Heart left ventricle (tissue), 16 donors: ENCODE measurements at regions not wholly inside any gene's neighbourhood (a gene's known extent, or its start where the extent isn't known, plus 50 kb on each side); places are given as distances from the start of the nearest gene placed in this dataset.
A peak's percentile ranks its signal among the peaks of the same experiment; 100 is the strongest.

Experiments
- ATAC-seq, 4 donors: fragments of 200-7000 bp; cut with Tn5 transposase; one replicate each; pipeline ENCODE4 v1.9.1; 2020 to 2022; ENCODE audit warnings: moderate library complexity in 4 of 4, mild to moderate bottlenecking in 3 of 4, moderate number of reproducible peaks in 1 of 4
- DNase-seq, 5 donors: peaks; one replicate each; pipeline ENCODE4 v3.0.0-alpha.2; 2020
- H3K27ac ChIP-seq, 12 donors: fragments of 200-600 bp; sonication (generic) in 4 of 12; one replicate each; pipeline versions ENCODE4 v1.5.0 to v1.8.0; 2016 to 2022; ENCODE audit warnings: mild to moderate bottlenecking in 2 of 12
- H3K27me3 ChIP-seq, 9 donors: fragments of 200-600 bp; sonication (generic) in 2 of 9; one replicate each; pipeline versions ENCODE4 v1.5.1 to v1.8.0; 2016 to 2022; ENCODE audit warnings: mild to moderate bottlenecking in 3 of 9
- H3K36me3 ChIP-seq, 9 donors: fragments of 200-600 bp; sonication (generic) in 2 of 9; one replicate each; pipeline versions ENCODE4 v1.5.0 to v1.8.0; 2018 to 2022; ENCODE audit warnings: mild to moderate bottlenecking in 2 of 9
- H3K4me1 ChIP-seq, 12 donors: fragments of 200-600 bp; sonication (generic) in 4 of 12; one replicate each; pipeline versions ENCODE4 v1.5.0 to v1.8.0; 2016 to 2022; ENCODE audit warnings: mild to moderate bottlenecking in 3 of 12
- H3K4me3 ChIP-seq, 12 donors: fragments of 200-600 bp; sonication (generic) in 4 of 12; one replicate each; pipeline versions ENCODE4 v1.5.0 to v1.8.0; 2017 to 2022; ENCODE audit warnings: mild to moderate bottlenecking in 9 of 12, moderate library complexity in 4 of 12
- H3K9me3 ChIP-seq, 12 donors: fragments of 200-600 bp; sonication (generic) in 4 of 12; one replicate each; pipeline versions ENCODE4 v1.5.0 to v1.8.0; 2016 to 2022; ENCODE audit warnings: mild to moderate bottlenecking in 1 of 12
- CTCF ChIP-seq, 12 donors: fragments of 200-600 bp; sonication (generic) in 4 of 12; IDR thresholded peaks; one replicate each; pipeline versions ENCODE4 v1.5.0 to v1.8.0; 2018 to 2022; ENCODE audit warnings: antibody characterized with exemption in 12 of 12, mild to moderate bottlenecking in 5 of 12
- POLR2A ChIP-seq, 2 donors: fragments of 450-650 bp; IDR thresholded peaks; one replicate each; pipeline ENCODE4 v1.6.1; 2017; ENCODE audit warnings: antibody characterized with exemption in 2 of 2, mild to moderate bottlenecking in 2 of 2, moderate library complexity in 2 of 2
- WGBS, 4 donors: extraction: QIAGEN DNeasy Blood & Tissue Kit in 2 of 4; methylation state at CpG; one replicate each; pipeline versions ENCODE4 v1.1.5 to v1.1.7; 2013 to 2018; 5-methylcytosine and 5-hydroxymethylcytosine counted together
- intact Hi-C, 10 donors: fragments of 100-400 bp; cut with DNase I; formaldehyde crosslinking; loops; one replicate each; pipeline versions ENCODE4 v1.11.1 to v1.14.2; 2022
- donor health status: ischemic (EF 13 %, LVEDD 7.1; RV severe dilation, severe dysfunction).
- donor health status: healthy with polysubstance abuse.
- donor health status: DM: no; HTN: yes; CAD: no.
- donor health status: DM: no; HTN: no; CAD: no.
- donor health status: ischemic (EF 25% LVEDD 6.9; RV normal size, moderate dysfunction).
- donor health status: ischemic (EF 25% LVEDD 5.7; RV mildly dilated, moderate dysfunction).
- donor health status: healthy.
- donor health status: DM: yes; HTN: yes; CAD: no.
- donor health status: ischemic (EF 35%, LVEDD 5.7; RV mildly dilated, moderate dysfunction).
- donor health status: nonischemic (EF 11% LVEDD 7.7; RV severe dilation, severe dysfunction).
- donor health status: DM: yes; HTN: yes; CAD: no.
- donor health status: PGD.
- donor health status: ischemic (EF 29% LVEDD 5.4; RV normal size, mild dysfunction).
- donor health status: nonischemic (EF 23%, LVEDD 6.1; RV moderate dilation, normal function).

- WGBS, 4 donors: 53 to 68% (median 66%) methylated on average over 1 of the region's 1 CpG
- H3K27ac ChIP-seq: peak overlapping the region in 11 of 12 donors; percentile 3 to 75 (median 59)
- H3K9me3 ChIP-seq: peaks cover 0 to 1% (median 0%) of the 10 kb centered on the region in 12 donors
- no peaks in the 10 kb centered on the region for H3K27me3 ChIP-seq
- no peaks in the 10 kb centered on the region for H3K36me3 ChIP-seq
- TF ChIP-seq CTCF (IDR thresholded peaks at IDR 0.05): no peak
- no peak for TF ChIP-seq POLR2A (IDR thresholded peaks at IDR 0.05)
- DNase-seq (no peak), ATAC-seq (no peak)
- H3K4me1 ChIP-seq: peaks cover 0 to 45% (median 20%) of the 10 kb centered on the region in 12 donors
- peak overlapping the region in 4 of 12 donors; percentile 56 to 67 (median 60) for H3K4me3 ChIP-seq
- intact Hi-C loops: loop anchor here in 6 of 10 donors (2.0 to 10.0 kb wide), 8 partner anchors 35 to 135 kb away; no protein-coding TSS in a partner anchor
These were observed 140.7 kb upstream of the RFC3 start for GRCh38 chr13:33677215-33677614.

- DNase-seq (no peak), ATAC-seq (no peak)
- whole genome bisulfite sequencing, 4 donors: 85 to 94% (median 92%) methylated on average over 9 of the region's 9 CpGs
- Histone ChIP-seq H3K27ac (no peak overlapping the region), H3K36me3 (no peaks in the 10 kb centered on the region), H3K27me3 (no peaks in the 10 kb centered on the region), H3K4me1 (peaks cover 0 to 45% (median 20%) of the 10 kb centered on the region in 12 donors), H3K4me3 (no peak overlapping the region), H3K9me3 (no peaks in the 10 kb centered on the region)
- TF ChIP-seq POLR2A (IDR thresholded peaks at IDR 0.05): no peak
- no peak for TF ChIP-seq CTCF (IDR thresholded peaks at IDR 0.05)
- intact Hi-C loops: loop anchor here in 5 of 10 donors (5.0 to 10.0 kb wide), 5 partner anchors 36 to 136 kb away; no protein-coding TSS in a partner anchor
These were observed 139.9 kb upstream of the RFC3 start for GRCh38 chr13:33678084-33678483.

GRCh38 chr13:33678906-33679657, 138.9 kb upstream of the RFC3 start:
- ATAC-seq (peak in 3 of 4 donors; percentile 44 to 75 (median 67)), DNase-seq (peak; percentile 51 to 66 (median 61))

More at GRCh38 chr13:33678906-33679657, 138.9 kb upstream of the RFC3 start:
- intact Hi-C loops: loop anchor here in 5 of 10 donors (5.0 to 10.0 kb wide), 5 partner anchors 37 to 137 kb away; no protein-coding TSS in a partner anchor
- H3K27me3 ChIP-seq: no peaks in the 10 kb centered on the region
- H3K27ac ChIP-seq: peak overlapping the region in 11 of 12 donors; percentile 16 to 73 (median 49)
- peak overlapping the region in 6 of 12 donors; percentile 7 to 37 (median 22) for H3K4me3 ChIP-seq
- no peaks in the 10 kb centered on the region for H3K9me3 ChIP-seq
- TF ChIP-seq CTCF (IDR thresholded peaks at IDR 0.05): no peak
- TF ChIP-seq POLR2A (IDR thresholded peaks at IDR 0.05): no peak
- H3K36me3 ChIP-seq: no peaks in the 10 kb centered on the region
- WGBS, 4 donors: 47 to 58% (median 52%) methylated on average over 11 of the region's 11 CpGs
- H3K4me1 ChIP-seq: peaks cover 0 to 44% (median 18%) of the 10 kb centered on the region in 12 donors
